ENCODE measurements at regions not wholly inside any gene's neighbourhood (a gene's known extent, or its start where the extent isn't known, plus 50 kb on each side); places are given as distances from the start of the nearest gene placed in this dataset.
"Not testable (repeated sequence)": the region's sequence is repeated elsewhere in the genome, so short reads cannot be mapped to it uniquely, and the experiment has no call there.

GRCh38 chr18:42336139-42336538 lies 381.1 kb downstream of the PIK3C3 start:
- DNase-seq (ENCODE audit: low spot score) = no peak
- no peak for ATAC-seq (ENCODE audit: low FRiP score)
- no peak for TF ChIP-seq CTCF (IDR thresholded peaks at IDR 0.05)

- not testable (repeated sequence) for DNase-seq (ENCODE audit: low spot score); ATAC-seq (ENCODE audit: low FRiP score)
Observed at GRCh38 chr18:42337337-42337736, 382.3 kb downstream of the PIK3C3 start.

- ATAC-seq (ENCODE audit: low FRiP score) (no peak), DNase-seq (ENCODE audit: low spot score) (no peak)
- no peak for TF ChIP-seq CTCF (IDR thresholded peaks at IDR 0.05)
Observed at GRCh38 chr18:42338683-42339082, 383.6 kb downstream of the PIK3C3 start.

- ATAC-seq (ENCODE audit: low FRiP score) (no peak), DNase-seq (ENCODE audit: low spot score) (no peak)
- no peak for TF ChIP-seq CTCF (IDR thresholded peaks at IDR 0.05)
Observed at GRCh38 chr18:42339372-42339771, 384.3 kb downstream of the PIK3C3 start.

- ATAC-seq (ENCODE audit: low FRiP score) (no peak), DNase-seq (ENCODE audit: low spot score) (no peak)
- no peak for TF ChIP-seq CTCF (IDR thresholded peaks at IDR 0.05)
Observed at GRCh38 chr18:42340423-42341009, 385.5 kb downstream of the PIK3C3 start.

GRCh38 chr18:42341423-42341822 lies 386.4 kb downstream of the PIK3C3 start:
- no peak for TF ChIP-seq CTCF (IDR thresholded peaks at IDR 0.05)
- no peak for DNase-seq (ENCODE audit: low spot score)

GRCh38 chr18:42348722-42349121 lies 393.7 kb downstream of the PIK3C3 start:
- DNase-seq (ENCODE audit: low spot score) (no peak), ATAC-seq (ENCODE audit: low FRiP score) (no peak)
- TF ChIP-seq CTCF (IDR thresholded peaks at IDR 0.05) = no peak

More at GRCh38 chr18:42341423-42341822, 386.4 kb downstream of the PIK3C3 start:
- ATAC-seq (ENCODE audit: low FRiP score) = no peak

All from omental fat pad (tissue), 3 donors.